ENCODE measurements at regions not wholly inside any gene's neighbourhood (a gene's known extent, or its start where the extent isn't known, plus 50 kb on each side); places are given as distances from the start of the nearest gene placed in this dataset.

DNA sequence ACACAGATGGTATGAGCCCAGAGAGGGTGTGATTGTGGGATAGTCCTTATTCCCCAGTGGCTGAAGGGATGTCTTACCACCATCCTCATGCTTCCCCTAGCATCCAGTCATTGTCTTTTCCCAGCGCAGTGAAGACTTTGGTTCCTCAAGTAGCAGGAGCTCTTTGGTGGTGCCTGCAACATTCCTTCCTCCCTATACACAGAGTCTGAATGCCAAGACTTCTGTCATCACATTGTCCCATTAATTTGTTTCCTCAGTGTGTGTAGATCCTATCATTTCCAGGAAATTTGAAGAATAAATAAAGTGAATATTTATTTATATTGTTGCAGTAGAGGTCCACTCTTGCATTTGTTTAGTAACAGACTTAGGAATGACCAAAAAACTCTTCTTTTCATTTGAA, 147.2 kb downstream of the DACT1 start:
- TF ChIP-seq, protein P1, sequence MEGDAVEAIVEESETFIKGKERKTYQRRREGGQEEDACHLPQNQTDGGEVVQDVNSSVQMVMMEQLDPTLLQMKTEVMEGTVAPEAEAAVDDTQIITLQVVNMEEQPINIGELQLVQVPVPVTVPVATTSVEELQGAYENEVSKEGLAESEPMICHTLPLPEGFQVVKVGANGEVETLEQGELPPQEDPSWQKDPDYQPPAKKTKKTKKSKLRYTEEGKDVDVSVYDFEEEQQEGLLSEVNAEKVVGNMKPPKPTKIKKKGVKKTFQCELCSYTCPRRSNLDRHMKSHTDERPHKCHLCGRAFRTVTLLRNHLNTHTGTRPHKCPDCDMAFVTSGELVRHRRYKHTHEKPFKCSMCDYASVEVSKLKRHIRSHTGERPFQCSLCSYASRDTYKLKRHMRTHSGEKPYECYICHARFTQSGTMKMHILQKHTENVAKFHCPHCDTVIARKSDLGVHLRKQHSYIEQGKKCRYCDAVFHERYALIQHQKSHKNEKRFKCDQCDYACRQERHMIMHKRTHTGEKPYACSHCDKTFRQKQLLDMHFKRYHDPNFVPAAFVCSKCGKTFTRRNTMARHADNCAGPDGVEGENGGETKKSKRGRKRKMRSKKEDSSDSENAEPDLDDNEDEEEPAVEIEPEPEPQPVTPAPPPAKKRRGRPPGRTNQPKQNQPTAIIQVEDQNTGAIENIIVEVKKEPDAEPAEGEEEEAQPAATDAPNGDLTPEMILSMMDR (IDR thresholded peaks at IDR 0.05 in 8 of 11, conservative IDR thresholded peaks at IDR 0.05 in 3 of 11), result no peak
- TF ChIP-seq POLR2AphosphoS5 (IDR thresholded peaks at IDR 0.05) (no peak), POLR2A (IDR thresholded peaks at IDR 0.05) (no peak)
